ES-I3 (cell line): ENCODE measurements at regions not wholly inside any gene's neighbourhood (a gene's known extent, or its start where the extent isn't known, plus 50 kb on each side); places are given as distances from the start of the nearest gene placed in this dataset.
"Not testable (repeated sequence)": the region's sequence is repeated elsewhere in the genome, so short reads cannot be mapped to it uniquely, and the experiment has no call there.

Experiments used
- H3K36me3 ChIP-seq: 2 replicates; pipeline ENCODE4 v1.6.1; 2013; ENCODE audit warnings: mild to moderate bottlenecking, low read length, control low read depth, moderate library complexity; ENCODE audit not compliant: insufficient read depth
- H3K4me1 ChIP-seq: 2 replicates; pipeline ENCODE4 v1.6.1; 2013; ENCODE audit warnings: mild to moderate bottlenecking, control low read depth, low read length; ENCODE audit not compliant: insufficient read depth
- H3K9ac ChIP-seq: 2 replicates; pipeline ENCODE4 v1.6.1; 2013; ENCODE audit warnings: low read depth, mild to moderate bottlenecking, low read length, moderate library complexity
- H3K9me3 ChIP-seq: 2 replicates; pipeline ENCODE4 v1.6.1; 2013; ENCODE audit warnings: mild to moderate bottlenecking, low read length, moderate library complexity; ENCODE audit not compliant: control insufficient read depth, insufficient read depth

DNA sequence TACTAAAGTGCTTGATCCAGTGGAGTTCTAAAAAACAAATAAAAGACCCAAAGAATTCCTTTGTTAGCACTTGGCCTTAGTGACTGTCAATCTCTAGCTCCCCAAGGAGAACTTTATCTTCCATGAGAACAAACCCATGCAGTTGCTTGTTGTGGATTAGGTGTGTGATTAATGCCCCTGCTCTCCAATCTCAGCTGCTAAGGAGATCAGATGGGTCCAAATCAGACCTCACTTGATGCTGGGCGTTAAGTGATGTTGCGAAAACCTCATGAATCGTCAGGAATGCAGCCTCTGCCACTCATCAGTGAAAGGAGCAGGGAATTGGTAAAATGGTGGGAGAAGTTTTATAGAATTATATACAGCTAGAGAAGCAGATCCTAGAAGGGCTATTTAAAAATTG is 133.7 kb downstream of the DMAC1 start:
- Histone ChIP-seq H3K9me3 (no peaks in the 10 kb centered on the region), H3K36me3 (no peaks in the 10 kb centered on the region), H3K4me1 (no peaks in the 10 kb centered on the region), H3K9ac (no peak overlapping the region)

DNA sequence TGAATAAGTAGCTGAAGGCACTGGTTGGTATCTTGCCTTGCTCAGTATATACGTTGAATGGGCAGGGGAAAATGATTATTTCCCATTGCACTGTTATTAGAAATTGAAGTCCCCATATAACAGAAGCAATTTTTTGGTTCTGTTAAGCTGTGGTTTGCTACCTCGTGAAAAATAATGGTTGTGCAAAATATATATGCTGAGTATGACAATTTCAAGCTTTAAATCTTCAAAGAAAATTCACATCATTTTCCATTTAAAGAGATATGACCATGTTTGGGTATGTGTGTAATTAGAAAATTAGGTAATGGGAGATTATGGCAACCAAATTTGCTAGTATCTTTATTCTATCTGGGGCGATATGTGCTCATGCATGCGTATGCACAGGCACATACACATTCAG is 139.8 kb downstream of the DMAC1 start:
- Histone ChIP-seq H3K9me3 (no peaks in the 10 kb centered on the region), H3K4me1 (no peaks in the 10 kb centered on the region), H3K36me3 (no peaks in the 10 kb centered on the region), H3K9ac (no peak overlapping the region)

DNA sequence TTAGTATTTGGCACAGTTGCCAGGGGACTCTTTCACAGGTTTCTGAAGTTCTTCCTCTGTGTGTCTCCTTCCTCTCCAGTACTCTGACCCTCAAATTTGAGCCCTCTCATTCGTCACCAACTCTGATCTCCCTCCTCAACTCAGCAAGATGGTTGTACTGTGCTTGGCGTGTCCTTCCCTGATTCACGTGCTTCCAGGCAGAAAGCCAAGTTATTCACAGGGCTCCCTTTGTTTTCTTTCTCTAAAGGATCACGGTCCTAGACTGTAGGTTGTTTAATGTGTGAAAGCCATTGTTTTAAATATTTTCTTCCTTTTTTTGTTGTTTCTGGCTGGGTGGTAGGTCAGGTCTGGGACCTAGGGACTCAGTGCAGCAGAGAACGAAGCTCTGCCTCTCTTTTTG is 142.9 kb downstream of the DMAC1 start:
- Histone ChIP-seq H3K9me3 (no peaks in the 10 kb centered on the region), H3K9ac (no peak overlapping the region), H3K36me3 (no peaks in the 10 kb centered on the region), H3K4me1 (no peaks in the 10 kb centered on the region)

GRCh38 chr9:7653262-7653661 is 146.3 kb downstream of the DMAC1 start:
- H3K9ac ChIP-seq, result no peak overlapping the region
- no peaks in the 10 kb centered on the region for H3K9me3 ChIP-seq
- H3K36me3 ChIP-seq, result no peaks in the 10 kb centered on the region
- H3K4me1 ChIP-seq, result no peaks in the 10 kb centered on the region

DNA sequence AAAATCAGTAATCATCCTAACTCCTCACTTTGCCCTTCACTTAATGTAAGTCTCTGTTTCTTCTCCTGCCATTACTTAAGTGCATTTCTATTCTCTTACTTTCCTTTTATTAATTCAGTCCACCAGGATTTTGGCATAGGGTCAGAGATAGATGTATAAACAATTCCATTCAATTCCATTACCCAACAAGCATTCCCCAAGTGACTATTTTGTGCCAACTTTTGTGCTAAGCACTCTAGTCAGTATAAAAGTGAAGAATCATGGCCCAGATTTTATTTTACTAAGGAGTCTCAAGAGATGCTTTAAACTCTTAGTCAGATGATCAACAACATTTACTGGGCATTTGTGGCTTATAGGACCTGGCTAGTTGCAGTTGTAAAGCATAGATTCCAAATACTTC is 159.3 kb downstream of the DMAC1 start:
- Histone ChIP-seq H3K4me1 (no peaks in the 10 kb centered on the region), H3K9ac (no peak overlapping the region), H3K9me3 (0 out of 2 replicates have a peak, but pooled peaks cover 4% of the 10 kb centered on the region), H3K36me3 (no peaks in the 10 kb centered on the region)

GRCh38 chr9:7639471-7639870 is 160.1 kb downstream of the DMAC1 start:
- Histone ChIP-seq H3K4me1 (no peaks in the 10 kb centered on the region), H3K9ac (no peak overlapping the region), H3K9me3 (no peaks in the 10 kb centered on the region), H3K36me3 (no peaks in the 10 kb centered on the region)

- no peak overlapping the region for H3K9ac ChIP-seq
- no peaks in the 10 kb centered on the region for H3K4me1 ChIP-seq
- no peaks in the 10 kb centered on the region for H3K36me3 ChIP-seq
- no peaks in the 10 kb centered on the region for H3K9me3 ChIP-seq
Observed at GRCh38 chr9:7636838-7637467, 162.6 kb downstream of the DMAC1 start.

DNA sequence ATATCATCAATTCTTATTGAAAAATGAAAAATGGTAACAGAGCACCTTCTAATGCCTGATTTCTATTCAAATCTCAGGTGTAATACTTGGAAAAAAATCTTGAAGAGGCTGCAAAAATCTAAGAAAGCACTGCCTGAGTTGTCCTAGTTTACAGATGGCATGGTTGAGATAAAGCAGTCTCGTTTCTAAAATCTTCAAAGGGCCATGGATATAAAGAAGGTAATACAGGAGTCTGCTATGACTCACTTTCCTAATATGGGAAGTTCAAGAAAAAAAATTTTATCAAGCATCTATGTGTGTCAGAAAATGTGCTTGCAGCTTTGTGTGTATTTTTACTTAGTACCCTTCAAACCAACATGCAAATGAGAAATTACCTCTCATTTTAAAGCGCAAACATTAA is 163.3 kb downstream of the DMAC1 start:
- no peaks in the 10 kb centered on the region for H3K36me3 ChIP-seq
- H3K9ac ChIP-seq, result no peak overlapping the region
- no peaks in the 10 kb centered on the region for H3K9me3 ChIP-seq
- H3K4me1 ChIP-seq, result no peaks in the 10 kb centered on the region

- H3K9ac ChIP-seq, H3K9me3 ChIP-seq, H3K4me1 ChIP-seq, H3K36me3 ChIP-seq: not testable (repeated sequence)
Observed at GRCh38 chr9:7626571-7627029, 173.0 kb downstream of the DMAC1 start.

DNA sequence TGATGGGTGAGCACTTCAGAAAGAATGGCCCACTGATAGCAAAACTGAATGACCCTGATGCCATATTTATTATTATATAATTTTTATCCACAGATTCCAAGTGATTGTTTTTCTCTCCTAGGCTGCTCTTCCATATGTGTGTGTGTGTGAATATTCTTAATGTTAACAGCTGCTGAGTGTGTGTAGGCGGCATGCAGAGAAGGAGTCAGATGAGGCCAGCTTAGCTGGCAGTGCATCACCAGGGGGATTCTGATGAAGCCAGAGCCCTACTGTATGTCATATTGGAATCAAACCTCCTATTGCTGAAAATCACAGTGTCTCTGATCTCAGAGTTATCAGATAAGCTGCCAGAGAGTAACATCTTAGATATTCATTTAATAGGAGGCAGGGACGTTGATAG is 177.1 kb downstream of the DMAC1 start:
- Histone ChIP-seq H3K4me1 (no peaks in the 10 kb centered on the region; the same call in 1 of the 2 replicates), H3K9ac (no peak overlapping the region), H3K36me3 (no peaks in the 10 kb centered on the region), H3K9me3 (no peaks in the 10 kb centered on the region)

- no peaks in the 10 kb centered on the region for H3K36me3 ChIP-seq
- H3K9me3 ChIP-seq, result no peaks in the 10 kb centered on the region
- H3K9ac ChIP-seq, result no peak overlapping the region
- peaks cover 4% of the 10 kb centered on the region; the same call in 1 of the 2 replicates for H3K4me1 ChIP-seq
Observed at GRCh38 chr9:7615344-7615743, 184.2 kb downstream of the DMAC1 start.

DNA sequence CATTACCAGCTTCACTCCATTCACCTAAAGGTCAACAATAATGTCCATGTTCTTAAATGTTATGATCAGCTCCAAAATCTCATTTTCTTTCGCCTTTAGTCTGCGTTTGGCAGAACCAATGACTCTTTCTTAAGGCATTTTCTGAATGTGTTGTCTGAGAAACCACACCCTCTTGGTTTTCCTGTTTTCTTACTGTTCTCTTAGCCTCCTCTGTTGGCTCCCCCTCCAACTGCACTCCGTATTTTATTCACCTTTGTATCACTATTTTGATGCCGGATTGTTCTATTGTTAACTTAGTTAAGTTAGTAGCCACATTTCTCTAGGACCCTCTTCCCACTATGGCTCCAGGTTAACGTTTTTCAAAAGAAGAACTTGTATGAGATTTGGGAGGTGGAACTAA is 185.6 kb downstream of the DMAC1 start:
- Histone ChIP-seq H3K9ac (no peak overlapping the region), H3K9me3 (no peaks in the 10 kb centered on the region), H3K36me3 (no peaks in the 10 kb centered on the region), H3K4me1 (peaks cover 4% of the 10 kb centered on the region; the same call in 1 of the 2 replicates)

GRCh38 chr9:7608261-7608660 is 191.3 kb downstream of the DMAC1 start:
- Histone ChIP-seq H3K9ac (no peak overlapping the region), H3K36me3 (no peaks in the 10 kb centered on the region), H3K4me1 (no peaks in the 10 kb centered on the region), H3K9me3 (no peaks in the 10 kb centered on the region; the same call in 1 of the 2 replicates)

- no peak overlapping the region for H3K9ac ChIP-seq
- no peaks in the 10 kb centered on the region for H3K4me1 ChIP-seq
- no peaks in the 10 kb centered on the region for H3K36me3 ChIP-seq
- no peaks in the 10 kb centered on the region; the same call in 1 of the 2 replicates for H3K9me3 ChIP-seq
Observed at GRCh38 chr9:7607421-7607820, 192.2 kb downstream of the DMAC1 start.

GRCh38 chr9:7606591-7606990 is 193.0 kb downstream of the DMAC1 start:
- H3K9ac ChIP-seq, result no peak overlapping the region
- H3K36me3 ChIP-seq, result no peaks in the 10 kb centered on the region
- no peaks in the 10 kb centered on the region; the same call in 1 of the 2 replicates for H3K9me3 ChIP-seq
- no peaks in the 10 kb centered on the region for H3K4me1 ChIP-seq
